PC-9 (cell line): ENCODE measurements at regions not wholly inside any gene's neighbourhood (a gene's known extent, or its start where the extent isn't known, plus 50 kb on each side); places are given as distances from the start of the nearest gene placed in this dataset.

Experiments
- EZH2 ChIP-seq: fragments of 200-600 bp; sonication (generic); IDR thresholded peaks from 2 replicates; pipeline ENCODE4 v1.8.0; 2017; ENCODE audit warnings: antibody characterized with exemption, low read depth
- TF ChIP-seq, protein P1 (sequence below): fragments of 200-600 bp; sonication (generic); conservative IDR thresholded peaks from 2 replicates; pipeline ENCODE4 v1.6.1; 2017; ENCODE audit warnings: mixed run types, antibody characterized with exemption, mild to moderate bottlenecking, moderate library complexity

DNA sequence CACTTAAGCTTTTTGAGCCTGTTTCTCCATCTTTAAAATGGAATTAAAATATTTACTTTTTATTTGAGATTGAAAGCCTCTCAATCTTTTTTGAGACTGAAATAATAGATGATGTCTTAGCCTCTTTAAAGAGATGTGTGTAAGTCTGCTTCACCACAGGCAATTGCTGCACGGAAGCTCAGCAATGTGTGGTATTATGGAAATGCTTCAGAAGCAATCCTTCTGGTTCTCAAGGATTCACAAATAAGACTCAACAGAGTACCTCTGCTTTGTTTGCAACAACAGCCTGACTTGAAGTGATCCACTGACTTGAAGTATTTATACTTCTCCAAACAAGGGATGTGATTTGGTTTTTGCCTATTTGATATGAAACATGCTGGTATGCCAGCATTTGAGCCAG is 332.0 kb upstream of the RASGRP1 start:
- TF ChIP-seq, protein P1, sequence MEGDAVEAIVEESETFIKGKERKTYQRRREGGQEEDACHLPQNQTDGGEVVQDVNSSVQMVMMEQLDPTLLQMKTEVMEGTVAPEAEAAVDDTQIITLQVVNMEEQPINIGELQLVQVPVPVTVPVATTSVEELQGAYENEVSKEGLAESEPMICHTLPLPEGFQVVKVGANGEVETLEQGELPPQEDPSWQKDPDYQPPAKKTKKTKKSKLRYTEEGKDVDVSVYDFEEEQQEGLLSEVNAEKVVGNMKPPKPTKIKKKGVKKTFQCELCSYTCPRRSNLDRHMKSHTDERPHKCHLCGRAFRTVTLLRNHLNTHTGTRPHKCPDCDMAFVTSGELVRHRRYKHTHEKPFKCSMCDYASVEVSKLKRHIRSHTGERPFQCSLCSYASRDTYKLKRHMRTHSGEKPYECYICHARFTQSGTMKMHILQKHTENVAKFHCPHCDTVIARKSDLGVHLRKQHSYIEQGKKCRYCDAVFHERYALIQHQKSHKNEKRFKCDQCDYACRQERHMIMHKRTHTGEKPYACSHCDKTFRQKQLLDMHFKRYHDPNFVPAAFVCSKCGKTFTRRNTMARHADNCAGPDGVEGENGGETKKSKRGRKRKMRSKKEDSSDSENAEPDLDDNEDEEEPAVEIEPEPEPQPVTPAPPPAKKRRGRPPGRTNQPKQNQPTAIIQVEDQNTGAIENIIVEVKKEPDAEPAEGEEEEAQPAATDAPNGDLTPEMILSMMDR, result no peak
- no peak for TF ChIP-seq EZH2
